Right lung (tissue), 2 donors: ENCODE measurements at regions not wholly inside any gene's neighbourhood (a gene's known extent, or its start where the extent isn't known, plus 50 kb on each side); places are given as distances from the start of the nearest gene placed in this dataset.
A peak's percentile ranks its signal among the peaks of the same experiment; 100 is the strongest.

Experiments used
- DNase-seq, 2 donors: peaks; one replicate each; pipeline ENCODE4 v3.0.0-alpha.2; 2013

GRCh38 chr2:33785201-33786106 is 186.4 kb upstream of the FAM98A start:
- no peak for DNase-seq

- no peak for DNase-seq
Observed at GRCh38 chr2:33784488-33784887, 185.4 kb upstream of the FAM98A start.

- DNase-seq, result no peak
Observed at GRCh38 chr2:33782395-33783230, 183.5 kb upstream of the FAM98A start.

- DNase-seq, result no peak
Observed at GRCh38 chr2:33777786-33778185, 178.7 kb upstream of the FAM98A start.

- DNase-seq, result no peak
Observed at GRCh38 chr2:33775306-33775705, 176.2 kb upstream of the FAM98A start.

GRCh38 chr2:33770023-33770422 is 170.9 kb upstream of the FAM98A start:
- DNase-seq, result no peak

GRCh38 chr2:33766175-33766574 is 167.1 kb upstream of the FAM98A start:
- no peak for DNase-seq

- peak in 1 of 2 donors; percentile 8 for DNase-seq
Observed at GRCh38 chr2:33765122-33765521, 166.0 kb upstream of the FAM98A start.

- no peak for DNase-seq
Observed at GRCh38 chr2:33764551-33764950, 165.5 kb upstream of the FAM98A start.

- DNase-seq, result no peak
Observed at GRCh38 chr2:33763671-33764310, 164.7 kb upstream of the FAM98A start.

GRCh38 chr2:33762636-33763035 is 163.5 kb upstream of the FAM98A start:
- no peak for DNase-seq

GRCh38 chr2:33746208-33746800 is 147.2 kb upstream of the FAM98A start:
- DNase-seq, result no peak

- DNase-seq, result no peak
Observed at GRCh38 chr2:33735096-33735495, 136.0 kb upstream of the FAM98A start.

GRCh38 chr2:33730804-33731203 is 131.7 kb upstream of the FAM98A start:
- no peak for DNase-seq

- no peak for DNase-seq
Observed at GRCh38 chr2:33730193-33730592, 131.1 kb upstream of the FAM98A start.

- no peak for DNase-seq
Observed at GRCh38 chr2:33729353-33729752, 130.3 kb upstream of the FAM98A start.

GRCh38 chr2:33728106-33728505 is 129.0 kb upstream of the FAM98A start:
- DNase-seq, result no peak

- no peak for DNase-seq
Observed at GRCh38 chr2:33727361-33728032, 128.4 kb upstream of the FAM98A start.

GRCh38 chr2:33726415-33726814 is 127.3 kb upstream of the FAM98A start:
- DNase-seq, result no peak

GRCh38 chr2:33723329-33723728 is 124.2 kb upstream of the FAM98A start:
- DNase-seq, result no peak

- DNase-seq, result no peak
Observed at GRCh38 chr2:33719067-33719466, 120.0 kb upstream of the FAM98A start.
